SK-N-SH treated with all-trans-retinoic acid at 6 μM for 48 hours (cell line): ENCODE measurements at regions not wholly inside any gene's neighbourhood (a gene's known extent, or its start where the extent isn't known, plus 50 kb on each side); places are given as distances from the start of the nearest gene placed in this dataset.

Experiments used
- ATAC-seq: fragments of 200-7000 bp; cut with Tn5 transposase; 3 replicates; pipeline ENCODE4 v1.9.1; 2020; ENCODE audit warnings: mild to moderate bottlenecking, moderate library complexity
- ARNTL ChIP-seq: fragments of 450-650 bp; formaldehyde crosslinking; IDR thresholded peaks from 2 replicates; pipeline ENCODE4 v1.5.0; 2020; ENCODE audit warnings: low read depth, mild to moderate bottlenecking, moderate library complexity, borderline replicate concordance
- CSDC2 ChIP-seq: fragments of 250-450 bp; sonication (Bioruptor Pico); IDR thresholded peaks from 2 replicates; pipeline ENCODE4 v1.5.0; 2020; ENCODE audit warnings: mild to moderate bottlenecking, moderate library complexity
- ESRRG ChIP-seq: fragments of 250-450 bp; sonication (Bioruptor Pico); IDR thresholded peaks from 2 replicates; pipeline ENCODE4 v1.6.1; 2021; ENCODE audit warnings: mild to moderate bottlenecking
- GLIS3 ChIP-seq: fragments of 250-450 bp; sonication (Bioruptor Pico); IDR thresholded peaks from 2 replicates; pipeline ENCODE4 v1.5.0; 2020; ENCODE audit warnings: mild to moderate bottlenecking, moderate library complexity
- ISL1 ChIP-seq: fragments of 250-450 bp; sonication (Bioruptor Pico); IDR thresholded peaks from 2 replicates; pipeline ENCODE4 v2.1.2; 2022; ENCODE audit warnings: mild to moderate bottlenecking, moderate library complexity
- OSR1 ChIP-seq: fragments of 250-450 bp; sonication (Bioruptor Pico); IDR thresholded peaks from 2 replicates; pipeline ENCODE4 v1.8.0; 2022; ENCODE audit warnings: moderate library complexity, mild to moderate bottlenecking, inconsistent platforms
- PPARA ChIP-seq: fragments of 250-450 bp; sonication (Bioruptor Pico); IDR thresholded peaks from 2 replicates; pipeline ENCODE4 v1.5.0; 2020; ENCODE audit warnings: mild to moderate bottlenecking, borderline replicate concordance
- RARB ChIP-seq: fragments of 250-450 bp; sonication (Bioruptor Pico); IDR thresholded peaks from 2 replicates; pipeline ENCODE4 v1.8.0; 2021; ENCODE audit warnings: mild to moderate bottlenecking, moderate library complexity
- TCF4 ChIP-seq: fragments of 250-450 bp; sonication (Bioruptor Pico); IDR thresholded peaks from 2 replicates; pipeline ENCODE4 v1.8.0; 2021; ENCODE audit warnings: mild to moderate bottlenecking, moderate library complexity, borderline replicate concordance
- TOX ChIP-seq: fragments of 250-450 bp; sonication (Bioruptor Pico); IDR thresholded peaks from 2 replicates; pipeline ENCODE4 v1.8.0; 2021; ENCODE audit warnings: mild to moderate bottlenecking, moderate library complexity, borderline replicate concordance
- ZC3H10 ChIP-seq: fragments of 250-450 bp; sonication (Bioruptor Pico); IDR thresholded peaks from 2 replicates; pipeline ENCODE4 v1.5.1; 2021; ENCODE audit warnings: mild to moderate bottlenecking, moderate library complexity
- ZFP3 ChIP-seq: fragments of 250-450 bp; sonication (Bioruptor Pico); IDR thresholded peaks from 2 replicates; pipeline ENCODE4 v1.5.0; 2020; ENCODE audit warnings: mild to moderate bottlenecking, moderate library complexity
- ZFP30 ChIP-seq: fragments of 450-650 bp; formaldehyde crosslinking; IDR thresholded peaks from 2 replicates; pipeline ENCODE4 v1.5.0; 2022; ENCODE audit warnings: mild to moderate bottlenecking, moderate library complexity
- ZNF565 ChIP-seq: fragments of 450-650 bp; formaldehyde crosslinking; conservative IDR thresholded peaks from 2 replicates; pipeline ENCODE4 v1.5.0; 2020; ENCODE audit warnings: low read depth, mild to moderate bottlenecking, moderate library complexity
- ZNF70 ChIP-seq: fragments of 450-650 bp; formaldehyde crosslinking; IDR thresholded peaks from 2 replicates; pipeline ENCODE4 v1.5.0; 2020; ENCODE audit warnings: mild to moderate bottlenecking, moderate library complexity
- ZNF8 ChIP-seq: fragments of 450-650 bp; formaldehyde crosslinking; IDR thresholded peaks from 2 replicates; pipeline ENCODE4 v1.5.0; 2020; ENCODE audit warnings: mild to moderate bottlenecking, moderate library complexity
- TF ChIP-seq, protein P1 (sequence below): fragments of 250-450 bp; sonication (Bioruptor Pico); IDR thresholded peaks from 2 replicates; pipeline ENCODE4 v1.8.0; 2020; ENCODE audit warnings: mild to moderate bottlenecking, moderate library complexity, borderline replicate concordance
- TF ChIP-seq, protein P2 (sequence below): fragments of 250-450 bp; sonication (Bioruptor Pico); IDR thresholded peaks from 2 replicates; pipeline ENCODE4 v1.5.0; 2020; ENCODE audit warnings: mild to moderate bottlenecking, moderate library complexity
- TF ChIP-seq, protein P3 (sequence below): fragments of 250-450 bp; sonication (Bioruptor Pico); IDR thresholded peaks from 2 replicates; pipeline ENCODE4 v1.5.1; 2020; ENCODE audit warnings: low read depth, mild to moderate bottlenecking, moderate library complexity
- TF ChIP-seq, protein P4 (sequence below): fragments of 250-450 bp; sonication (Bioruptor Pico); IDR thresholded peaks from 2 replicates; pipeline ENCODE4 v1.8.0; 2021; ENCODE audit warnings: low read depth, mild to moderate bottlenecking, moderate library complexity, borderline replicate concordance

DNA sequence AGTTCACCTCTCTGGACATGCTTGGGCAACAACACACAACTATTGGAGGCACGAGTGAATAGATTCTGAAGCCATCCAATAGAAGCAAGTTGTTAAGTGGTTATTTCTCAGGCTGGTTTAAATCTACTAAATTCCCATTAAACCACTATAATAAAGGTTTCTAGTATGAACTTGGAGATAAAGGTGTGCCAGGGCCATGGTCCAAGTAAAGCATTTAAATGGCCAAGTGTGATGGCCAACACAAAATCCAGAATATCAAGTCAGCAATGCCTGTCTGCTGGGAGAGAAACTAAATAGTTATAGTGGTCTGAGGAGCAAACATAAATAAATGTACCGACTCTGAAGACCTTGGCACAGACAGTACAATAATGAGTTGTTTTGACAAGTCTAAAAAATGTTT is 294.3 kb upstream of the STXBP5 start (continued):
- TF ChIP-seq, protein P1, sequence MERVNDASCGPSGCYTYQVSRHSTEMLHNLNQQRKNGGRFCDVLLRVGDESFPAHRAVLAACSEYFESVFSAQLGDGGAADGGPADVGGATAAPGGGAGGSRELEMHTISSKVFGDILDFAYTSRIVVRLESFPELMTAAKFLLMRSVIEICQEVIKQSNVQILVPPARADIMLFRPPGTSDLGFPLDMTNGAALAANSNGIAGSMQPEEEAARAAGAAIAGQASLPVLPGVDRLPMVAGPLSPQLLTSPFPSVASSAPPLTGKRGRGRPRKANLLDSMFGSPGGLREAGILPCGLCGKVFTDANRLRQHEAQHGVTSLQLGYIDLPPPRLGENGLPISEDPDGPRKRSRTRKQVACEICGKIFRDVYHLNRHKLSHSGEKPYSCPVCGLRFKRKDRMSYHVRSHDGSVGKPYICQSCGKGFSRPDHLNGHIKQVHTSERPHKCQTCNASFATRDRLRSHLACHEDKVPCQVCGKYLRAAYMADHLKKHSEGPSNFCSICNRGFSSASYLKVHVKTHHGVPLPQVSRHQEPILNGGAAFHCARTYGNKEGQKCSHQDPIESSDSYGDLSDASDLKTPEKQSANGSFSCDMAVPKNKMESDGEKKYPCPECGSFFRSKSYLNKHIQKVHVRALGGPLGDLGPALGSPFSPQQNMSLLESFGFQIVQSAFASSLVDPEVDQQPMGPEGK (CRISPR knock-in tag), result no peak
- no peak for TF ChIP-seq ZNF8 (CRISPR knock-in tag)

DNA sequence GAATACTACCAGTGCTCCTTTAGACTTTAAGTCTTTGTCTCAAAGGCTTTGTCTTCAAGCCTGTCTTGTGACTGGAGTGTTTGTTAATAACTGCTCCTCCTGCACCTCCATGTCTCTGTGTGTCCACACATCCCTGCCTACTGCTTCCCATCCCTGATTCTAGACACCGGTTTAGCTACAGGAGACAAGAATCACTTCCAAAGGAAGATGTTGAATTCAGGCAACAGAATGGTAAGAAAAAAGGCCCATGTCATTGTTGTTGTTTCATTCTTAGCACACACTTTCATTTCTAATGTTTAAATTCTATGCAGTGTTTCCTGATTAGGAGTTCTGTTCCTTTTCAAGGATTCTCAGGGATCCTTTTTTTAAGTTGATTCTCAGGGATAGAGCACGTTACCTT is 293.6 kb upstream of the STXBP5 start:
- no peak for ATAC-seq
- TF ChIP-seq RARB (CRISPR knock-in tag) (no peak), PPARA (CRISPR knock-in tag) (no peak), ZNF8 (CRISPR knock-in tag) (no peak), OSR1 (CRISPR knock-in tag) (no peak), ESRRG (CRISPR knock-in tag) (no peak), ZFP30 (CRISPR knock-in tag) (no peak), ZC3H10 (no peak), ISL1 (CRISPR knock-in tag) (no peak), ZFP3 (no peak), TOX (CRISPR knock-in tag) (no peak)
- TF ChIP-seq, protein P2, sequence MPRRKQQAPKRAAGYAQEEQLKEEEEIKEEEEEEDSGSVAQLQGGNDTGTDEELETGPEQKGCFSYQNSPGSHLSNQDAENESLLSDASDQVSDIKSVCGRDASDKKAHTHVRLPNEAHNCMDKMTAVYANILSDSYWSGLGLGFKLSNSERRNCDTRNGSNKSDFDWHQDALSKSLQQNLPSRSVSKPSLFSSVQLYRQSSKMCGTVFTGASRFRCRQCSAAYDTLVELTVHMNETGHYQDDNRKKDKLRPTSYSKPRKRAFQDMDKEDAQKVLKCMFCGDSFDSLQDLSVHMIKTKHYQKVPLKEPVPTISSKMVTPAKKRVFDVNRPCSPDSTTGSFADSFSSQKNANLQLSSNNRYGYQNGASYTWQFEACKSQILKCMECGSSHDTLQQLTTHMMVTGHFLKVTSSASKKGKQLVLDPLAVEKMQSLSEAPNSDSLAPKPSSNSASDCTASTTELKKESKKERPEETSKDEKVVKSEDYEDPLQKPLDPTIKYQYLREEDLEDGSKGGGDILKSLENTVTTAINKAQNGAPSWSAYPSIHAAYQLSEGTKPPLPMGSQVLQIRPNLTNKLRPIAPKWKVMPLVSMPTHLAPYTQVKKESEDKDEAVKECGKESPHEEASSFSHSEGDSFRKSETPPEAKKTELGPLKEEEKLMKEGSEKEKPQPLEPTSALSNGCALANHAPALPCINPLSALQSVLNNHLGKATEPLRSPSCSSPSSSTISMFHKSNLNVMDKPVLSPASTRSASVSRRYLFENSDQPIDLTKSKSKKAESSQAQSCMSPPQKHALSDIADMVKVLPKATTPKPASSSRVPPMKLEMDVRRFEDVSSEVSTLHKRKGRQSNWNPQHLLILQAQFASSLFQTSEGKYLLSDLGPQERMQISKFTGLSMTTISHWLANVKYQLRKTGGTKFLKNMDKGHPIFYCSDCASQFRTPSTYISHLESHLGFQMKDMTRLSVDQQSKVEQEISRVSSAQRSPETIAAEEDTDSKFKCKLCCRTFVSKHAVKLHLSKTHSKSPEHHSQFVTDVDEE (CRISPR knock-in tag), result no peak
- TF ChIP-seq, protein P1 (CRISPR knock-in tag), result no peak

DNA sequence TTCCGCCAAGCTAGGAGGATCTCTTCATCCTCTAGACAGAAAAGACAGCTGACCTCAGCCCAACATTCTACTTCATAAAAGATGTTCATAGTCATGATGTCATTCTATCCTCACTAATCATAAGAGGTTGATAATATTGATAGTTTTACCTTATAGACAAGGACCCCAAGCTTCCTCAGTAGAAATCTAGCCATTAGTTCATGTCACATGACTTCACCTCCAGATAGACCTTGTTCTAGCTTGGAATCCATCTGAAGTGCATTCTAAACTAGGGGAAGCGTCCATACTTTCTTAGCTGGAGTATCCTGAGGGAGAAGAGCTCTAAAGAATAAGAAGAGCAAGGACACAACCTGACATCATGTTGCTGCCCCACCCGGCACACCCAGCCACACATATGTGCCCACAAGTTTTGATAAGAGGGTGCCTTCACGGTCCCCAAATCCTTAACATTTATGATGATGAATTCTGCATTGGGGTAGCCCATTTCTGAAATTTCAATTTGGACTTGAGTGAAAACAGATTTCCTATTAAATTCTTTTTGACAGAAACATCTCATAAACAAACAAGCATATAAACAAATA is 292.5 kb upstream of the STXBP5 start:
- ATAC-seq, result no peak
- TF ChIP-seq, protein P2 (CRISPR knock-in tag), result no peak
- no peak for TF ChIP-seq TOX (CRISPR knock-in tag)
- TF ChIP-seq ZFP30 (CRISPR knock-in tag), result no peak
- TF ChIP-seq, all 23 proteins: peak for 0

DNA sequence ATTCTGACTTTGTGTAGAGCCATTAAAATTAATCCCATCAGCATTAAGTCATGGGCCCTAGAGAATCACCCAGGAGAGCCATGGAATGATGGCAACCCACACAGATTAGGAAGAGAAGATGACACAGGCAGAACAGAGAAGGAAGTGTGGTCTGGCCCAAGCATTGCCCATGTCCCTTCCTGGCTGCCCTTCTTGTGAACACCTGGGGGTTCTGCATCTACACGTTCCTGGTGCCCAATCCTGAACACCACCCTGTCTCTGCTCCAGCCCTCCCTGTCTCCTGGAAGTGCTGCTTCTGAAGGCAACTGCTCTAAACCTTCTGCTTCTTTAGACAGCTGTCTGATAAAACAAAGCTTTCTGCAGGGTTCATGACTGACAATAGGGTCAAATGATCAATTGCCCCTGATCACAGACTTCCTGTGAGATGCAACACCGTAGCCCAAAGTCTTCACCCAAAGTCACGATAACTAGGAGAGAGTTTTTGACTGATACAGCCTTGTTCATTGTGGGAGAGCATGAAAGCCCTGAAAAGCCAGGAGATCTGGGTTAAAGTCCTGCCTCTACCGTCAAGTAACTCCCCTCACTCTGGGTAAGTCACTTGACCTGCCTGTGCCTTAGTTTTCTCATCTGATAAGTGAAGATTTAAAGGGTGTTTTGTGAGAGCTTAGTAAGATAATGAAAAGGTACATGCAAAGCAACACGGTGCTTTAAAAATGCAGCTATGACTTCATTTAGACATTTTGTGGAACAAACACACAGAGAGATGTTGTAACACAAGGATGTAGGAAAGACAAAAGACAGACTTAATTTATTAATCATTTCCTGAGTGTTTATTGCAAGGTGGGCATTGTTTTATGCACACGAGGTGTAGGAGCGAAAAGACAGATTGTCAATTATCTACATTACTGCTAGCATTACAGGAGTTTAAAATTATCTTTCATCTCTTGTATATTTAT is 291.2 kb upstream of the STXBP5 start:
- ATAC-seq, result no peak
- TF ChIP-seq PPARA (CRISPR knock-in tag), result no peak
- TF ChIP-seq, protein P3, sequence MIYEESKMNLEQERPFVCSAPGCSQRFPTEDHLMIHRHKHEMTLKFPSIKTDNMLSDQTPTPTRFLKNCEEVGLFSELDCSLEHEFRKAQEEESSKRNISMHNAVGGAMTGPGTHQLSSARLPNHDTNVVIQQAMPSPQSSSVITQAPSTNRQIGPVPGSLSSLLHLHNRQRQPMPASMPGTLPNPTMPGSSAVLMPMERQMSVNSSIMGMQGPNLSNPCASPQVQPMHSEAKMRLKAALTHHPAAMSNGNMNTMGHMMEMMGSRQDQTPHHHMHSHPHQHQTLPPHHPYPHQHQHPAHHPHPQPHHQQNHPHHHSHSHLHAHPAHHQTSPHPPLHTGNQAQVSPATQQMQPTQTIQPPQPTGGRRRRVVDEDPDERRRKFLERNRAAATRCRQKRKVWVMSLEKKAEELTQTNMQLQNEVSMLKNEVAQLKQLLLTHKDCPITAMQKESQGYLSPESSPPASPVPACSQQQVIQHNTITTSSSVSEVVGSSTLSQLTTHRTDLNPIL (CRISPR knock-in tag), result no peak
- no peak for TF ChIP-seq CSDC2 (CRISPR knock-in tag)
- no peak for TF ChIP-seq GLIS3 (CRISPR knock-in tag)
- no peak for TF ChIP-seq ZNF8 (CRISPR knock-in tag)
- TF ChIP-seq RARB (CRISPR knock-in tag), result no peak
- no peak for TF ChIP-seq ISL1 (CRISPR knock-in tag)
- TF ChIP-seq ZNF565 (CRISPR knock-in tag), result no peak
- no peak for TF ChIP-seq ZNF70
- no peak for TF ChIP-seq ZFP3
- no peak for TF ChIP-seq TOX (CRISPR knock-in tag)
- no peak for TF ChIP-seq ARNTL (CRISPR knock-in tag)
- no peak for TF ChIP-seq TCF4 (CRISPR knock-in tag)
- TF ChIP-seq OSR1 (CRISPR knock-in tag), result no peak
- TF ChIP-seq, protein P4, sequence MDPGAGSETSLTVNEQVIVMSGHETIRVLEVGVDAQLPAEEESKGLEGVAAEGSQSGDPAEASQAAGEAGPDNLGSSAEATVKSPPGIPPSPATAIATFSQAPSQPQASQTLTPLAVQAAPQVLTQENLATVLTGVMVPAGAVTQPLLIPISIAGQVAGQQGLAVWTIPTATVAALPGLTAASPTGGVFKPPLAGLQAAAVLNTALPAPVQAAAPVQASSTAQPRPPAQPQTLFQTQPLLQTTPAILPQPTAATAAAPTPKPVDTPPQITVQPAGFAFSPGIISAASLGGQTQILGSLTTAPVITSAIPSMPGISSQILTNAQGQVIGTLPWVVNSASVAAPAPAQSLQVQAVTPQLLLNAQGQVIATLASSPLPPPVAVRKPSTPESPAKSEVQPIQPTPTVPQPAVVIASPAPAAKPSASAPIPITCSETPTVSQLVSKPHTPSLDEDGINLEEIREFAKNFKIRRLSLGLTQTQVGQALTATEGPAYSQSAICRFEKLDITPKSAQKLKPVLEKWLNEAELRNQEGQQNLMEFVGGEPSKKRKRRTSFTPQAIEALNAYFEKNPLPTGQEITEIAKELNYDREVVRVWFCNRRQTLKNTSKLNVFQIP (CRISPR knock-in tag), result no peak
